ENCODE measurements at regions not wholly inside any gene's neighbourhood (a gene's known extent, or its start where the extent isn't known, plus 50 kb on each side); places are given as distances from the start of the nearest gene placed in this dataset.

DNA sequence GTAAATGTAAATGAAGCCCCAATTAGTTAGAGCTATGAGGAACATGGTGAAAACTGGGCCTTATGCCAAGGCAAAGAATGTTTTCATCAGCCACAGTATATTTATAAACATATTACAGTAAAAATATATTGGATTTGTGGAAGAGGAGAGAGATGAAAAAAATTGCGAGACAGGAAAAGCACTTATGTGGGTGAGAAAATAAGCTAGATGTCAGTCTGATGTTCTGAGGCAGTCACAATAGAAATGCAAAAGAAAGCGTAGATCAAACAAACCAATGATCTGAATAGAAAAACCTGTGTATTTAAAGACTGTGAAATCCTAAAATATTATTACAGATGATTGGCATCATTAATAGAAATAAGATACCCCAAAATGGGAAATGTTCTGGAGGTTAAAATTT is 1332.5 kb downstream of the SLITRK5 start:
- CTCF ChIA-PET: no interaction called here
- no peaks in the 10 kb centered on the region for H3K9me3 Mint-ChIP-seq
- POLR2A ChIA-PET: no interaction called here
- no peaks in the 10 kb centered on the region for H3K27me3 Mint-ChIP-seq (ENCODE audit: low read depth)
- no peaks in the 10 kb centered on the region for H3K4me1 Mint-ChIP-seq
- H3K36me3 Mint-ChIP-seq: no peaks in the 10 kb centered on the region
- TF ChIP-seq SOX15 (CRISPR knock-in tag; IDR thresholded peaks at IDR 0.05) (no peak), RELA (CRISPR knock-in tag; IDR thresholded peaks at IDR 0.05; ENCODE audit: borderline replicate concordance) (no peak), TEAD1 (CRISPR knock-in tag; IDR thresholded peaks at IDR 0.05) (no peak), ZMAT4 (CRISPR knock-in tag; IDR thresholded peaks at IDR 0.05) (no peak), GTF2I (CRISPR knock-in tag; conservative IDR thresholded peaks at IDR 0.05) (no peak), TEAD4 (CRISPR knock-in tag; IDR thresholded peaks at IDR 0.05) (no peak), ESRRA (CRISPR knock-in tag; IDR thresholded peaks at IDR 0.05; ENCODE audit: borderline replicate concordance) (no peak)
- TF ChIP-seq, protein P1, sequence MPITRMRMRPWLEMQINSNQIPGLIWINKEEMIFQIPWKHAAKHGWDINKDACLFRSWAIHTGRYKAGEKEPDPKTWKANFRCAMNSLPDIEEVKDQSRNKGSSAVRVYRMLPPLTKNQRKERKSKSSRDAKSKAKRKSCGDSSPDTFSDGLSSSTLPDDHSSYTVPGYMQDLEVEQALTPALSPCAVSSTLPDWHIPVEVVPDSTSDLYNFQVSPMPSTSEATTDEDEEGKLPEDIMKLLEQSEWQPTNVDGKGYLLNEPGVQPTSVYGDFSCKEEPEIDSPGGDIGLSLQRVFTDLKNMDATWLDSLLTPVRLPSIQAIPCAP (CRISPR knock-in tag; IDR thresholded peaks at IDR 0.05): no peak
- DNase-seq (ENCODE audit: low spot score) (no peak), ATAC-seq (no peak)
- no peak overlapping the region for H3K27ac Mint-ChIP-seq
- no peak overlapping the region for H3K4me3 Mint-ChIP-seq

DNA sequence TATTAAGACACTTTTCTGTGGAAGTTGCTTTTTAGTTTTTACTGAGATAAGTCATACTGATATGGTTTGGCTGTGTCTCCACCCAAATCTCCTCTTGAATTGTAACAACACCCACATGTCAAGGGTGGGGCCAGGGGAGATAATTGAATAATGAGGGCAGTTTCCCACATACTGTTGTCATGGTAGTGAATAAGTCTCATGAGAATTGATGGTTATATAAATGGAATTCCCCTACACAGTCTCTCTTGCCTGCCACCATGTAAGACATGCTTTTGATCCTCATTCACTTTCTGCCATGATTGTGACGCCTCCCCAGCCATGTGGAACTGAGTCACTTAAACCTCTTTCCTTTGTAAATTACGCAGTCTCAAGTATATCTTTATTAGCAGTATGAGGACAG is 1340.4 kb downstream of the SLITRK5 start:
- TF ChIP-seq ARID4B (CRISPR knock-in tag; IDR thresholded peaks at IDR 0.05; ENCODE audit: borderline replicate concordance) (no peak), SMAD3 (CRISPR knock-in tag; IDR thresholded peaks at IDR 0.05; ENCODE audit: borderline replicate concordance) (no peak), ATF1 (CRISPR knock-in tag; IDR thresholded peaks at IDR 0.05) (no peak), E2F1 (CRISPR knock-in tag; IDR thresholded peaks at IDR 0.05) (no peak), NFE2L1 (CRISPR knock-in tag; IDR thresholded peaks at IDR 0.05) (no peak), TCF7 (CRISPR knock-in tag; IDR thresholded peaks at IDR 0.05; ENCODE audit: low read depth) (no peak), ZNF317 (CRISPR knock-in tag; IDR thresholded peaks at IDR 0.05; ENCODE audit: borderline replicate concordance, low read depth) (no peak)
- Mint-ChIP-seq H3K36me3 (no peaks in the 10 kb centered on the region), H3K9me3 (no peaks in the 10 kb centered on the region), H3K27ac (no peak overlapping the region), H3K4me1 (no peaks in the 10 kb centered on the region), H3K27me3 (ENCODE audit: low read depth) (no peaks in the 10 kb centered on the region), H3K4me3 (no peak overlapping the region)
- ChIA-PET POLR2A (no interaction called here), CTCF (no interaction called here)
- DNase-seq (ENCODE audit: low spot score): no peak
- no peak for ATAC-seq

DNA sequence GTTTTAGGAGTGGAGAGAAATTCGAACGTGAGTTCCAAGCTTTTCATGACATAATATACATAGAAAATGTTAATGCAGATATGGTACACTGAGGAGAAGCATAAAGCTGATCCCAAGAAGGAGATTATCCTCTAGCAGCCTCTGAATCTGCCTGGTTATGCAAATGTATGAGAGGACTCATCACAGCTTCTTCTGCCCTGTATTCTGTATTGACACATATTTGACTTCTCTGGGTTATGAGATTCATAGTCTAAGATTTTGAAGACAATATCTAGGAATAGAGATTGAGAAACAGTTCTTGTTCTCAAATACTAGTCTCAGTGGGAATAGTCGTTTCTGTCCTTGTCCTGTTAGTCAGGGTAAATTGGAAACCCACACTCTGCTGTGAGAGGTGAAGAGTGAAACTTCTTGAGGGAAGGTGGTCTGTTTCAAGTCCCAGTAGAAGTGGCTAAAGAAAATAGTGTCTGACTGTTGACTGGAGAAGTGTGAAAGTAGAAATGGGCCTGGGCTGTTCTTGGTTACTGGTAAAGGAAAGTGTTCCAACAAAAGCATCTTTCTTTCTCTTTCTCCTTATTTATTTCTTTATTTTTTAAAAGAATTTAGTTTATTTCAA is 1356.6 kb downstream of the SLITRK5 start:
- ATAC-seq (no peak), DNase-seq (ENCODE audit: low spot score) (no peak)
- ChIA-PET CTCF (no interaction called here), POLR2A (no interaction called here)
- Mint-ChIP-seq H3K4me1 (peaks cover 6% of the 10 kb centered on the region), H3K36me3 (peaks cover 8% of the 10 kb centered on the region), H3K9me3 (peaks cover 42% of the 10 kb centered on the region), H3K27me3 (ENCODE audit: low read depth) (no peaks in the 10 kb centered on the region), H3K4me3 (no peak overlapping the region), H3K27ac (no peak overlapping the region)
- TF ChIP-seq JAZF1 (CRISPR knock-in tag; IDR thresholded peaks at IDR 0.05): no peak
- TF ChIP-seq, protein P2, sequence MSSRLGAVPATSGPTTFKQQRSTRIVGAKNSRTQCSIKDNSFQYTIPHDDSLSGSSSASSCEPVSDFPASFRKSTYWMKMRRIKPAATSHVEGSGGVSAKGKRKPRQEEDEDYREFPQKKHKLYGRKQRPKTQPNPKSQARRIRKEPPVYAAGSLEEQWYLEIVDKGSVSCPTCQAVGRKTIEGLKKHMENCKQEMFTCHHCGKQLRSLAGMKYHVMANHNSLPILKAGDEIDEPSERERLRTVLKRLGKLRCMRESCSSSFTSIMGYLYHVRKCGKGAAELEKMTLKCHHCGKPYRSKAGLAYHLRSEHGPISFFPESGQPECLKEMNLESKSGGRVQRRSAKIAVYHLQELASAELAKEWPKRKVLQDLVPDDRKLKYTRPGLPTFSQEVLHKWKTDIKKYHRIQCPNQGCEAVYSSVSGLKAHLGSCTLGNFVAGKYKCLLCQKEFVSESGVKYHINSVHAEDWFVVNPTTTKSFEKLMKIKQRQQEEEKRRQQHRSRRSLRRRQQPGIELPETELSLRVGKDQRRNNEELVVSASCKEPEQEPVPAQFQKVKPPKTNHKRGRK (CRISPR knock-in tag; IDR thresholded peaks at IDR 0.05; ENCODE audit: borderline replicate concordance): no peak
- no peak for TF ChIP-seq GTF2I (CRISPR knock-in tag; conservative IDR thresholded peaks at IDR 0.05)
- TF ChIP-seq JUN (CRISPR knock-in tag; IDR thresholded peaks at IDR 0.05): no peak
- TF ChIP-seq HMGA2 (CRISPR knock-in tag; IDR thresholded peaks at IDR 0.05): no peak
- no peak for TF ChIP-seq ELF4 (CRISPR knock-in tag; IDR thresholded peaks at IDR 0.05; ENCODE audit: low read depth)
- TF ChIP-seq, protein P3, sequence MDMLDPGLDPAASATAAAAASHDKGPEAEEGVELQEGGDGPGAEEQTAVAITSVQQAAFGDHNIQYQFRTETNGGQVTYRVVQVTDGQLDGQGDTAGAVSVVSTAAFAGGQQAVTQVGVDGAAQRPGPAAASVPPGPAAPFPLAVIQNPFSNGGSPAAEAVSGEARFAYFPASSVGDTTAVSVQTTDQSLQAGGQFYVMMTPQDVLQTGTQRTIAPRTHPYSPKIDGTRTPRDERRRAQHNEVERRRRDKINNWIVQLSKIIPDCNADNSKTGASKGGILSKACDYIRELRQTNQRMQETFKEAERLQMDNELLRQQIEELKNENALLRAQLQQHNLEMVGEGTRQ (CRISPR knock-in tag; IDR thresholded peaks at IDR 0.05): no peak
- no peak for TF ChIP-seq MYBL2 (CRISPR knock-in tag; IDR thresholded peaks at IDR 0.05)
- TF ChIP-seq FOXP1 (CRISPR knock-in tag; IDR thresholded peaks at IDR 0.05; ENCODE audit: borderline replicate concordance): no peak
- TF ChIP-seq ZNF121 (CRISPR knock-in tag; IDR thresholded peaks at IDR 0.05): no peak
